B cell (primary cell): ENCODE measurements at regions not wholly inside any gene's neighbourhood (a gene's known extent, or its start where the extent isn't known, plus 50 kb on each side); places are given as distances from the start of the nearest gene placed in this dataset.

ENCODE experiments used
- ATAC-seq: fragments of 200-7000 bp; cut with Tn5 transposase; one replicate; pipeline ENCODE4 v1.10.0; 2021; ENCODE audit warnings: low read depth, mild to moderate bottlenecking, moderate number of reproducible peaks, moderate library complexity
- CTCF ChIA-PET: fragments of 350-600 bp; sonication (Branson Sonifier 250); formaldehyde crosslinking; loops from one replicate; lab custom pipeline; 2021; ENCODE audit warnings: antibody characterized with exemption, inconsistent platforms; lab: Charles Lee
- POLR2A ChIA-PET: fragments of 350-600 bp; sonication (Branson Sonifier 250); formaldehyde crosslinking; loops from one replicate; lab custom pipeline; 2021; ENCODE audit warnings: antibody characterized with exemption; lab: Charles Lee
- DNase-seq: peaks from one replicate; pipeline ENCODE4 v3.0.0; 2013
- H2AFZ ChIP-seq: 2 replicates; pipeline ENCODE4 v1.6.1; 2012; ENCODE audit warnings: mild to moderate bottlenecking, low read depth, low read length; ENCODE audit not compliant: insufficient read depth, poor library complexity, severe bottlenecking
- H3K27ac ChIP-seq, 2 donors: 1 replicate in 1 of 2; 2 replicates in 1 of 2; pipeline ENCODE4 v1.5.1; 2012 to 2013; ENCODE audit warnings: low read length in 2 of 2, mild to moderate bottlenecking in 2 of 2, moderate library complexity in 1 of 2
- H3K27me3 ChIP-seq, 4 experiments: fragments of 200-600 bp in 1 of 4; sonication (generic) in 1 of 4; replicated peaks in 1 of 4; 1 replicate in 2 of 4; 2 replicates in 2 of 4; pipeline versions ENCODE4 v1.6.1 to v1.7.0; 2013 to 2016; ENCODE audit warnings: low read length in 3 of 4, mild to moderate bottlenecking in 2 of 4, mixed read lengths in 1 of 4, moderate library complexity in 1 of 4; ENCODE audit not compliant: insufficient read depth in 4 of 4, control insufficient read depth in 3 of 4; ENCODE audit errors: control extremely low read depth in 1 of 4
- H3K36me3 ChIP-seq, 2 experiments: replicated peaks in 1 of 2; 1 replicate in 1 of 2; 2 replicates in 1 of 2; pipeline versions ENCODE4 v1.6.1 to v1.7.1; 2013; ENCODE audit warnings: low read length in 1 of 2; ENCODE audit not compliant: insufficient read depth in 2 of 2, control insufficient read depth in 1 of 2; ENCODE audit errors: control extremely low read depth in 1 of 2, extremely low read depth in 1 of 2
- H3K4me1 ChIP-seq, 2 donors: fragments of 200-600 bp in 1 of 2; sonication (generic) in 1 of 2; 1 replicate in 1 of 2; 2 replicates in 1 of 2; pipeline versions ENCODE4 v1.5.1 to v1.6.1; 2013 to 2017; ENCODE audit warnings: low read length in 2 of 2; ENCODE audit not compliant: control insufficient read depth in 2 of 2, insufficient read depth in 2 of 2
- H3K4me2 ChIP-seq: replicated peaks from 2 replicates; pipeline ENCODE3; 2012; ENCODE audit warnings: mild to moderate bottlenecking, low read depth, low read length; ENCODE audit not compliant: poor library complexity, severe bottlenecking
- H3K4me3 ChIP-seq, 5 experiments: fragments of 200-600 bp in 1 of 5; sonication (generic) in 1 of 5; 1 replicate in 3 of 5; 2 replicates in 2 of 5; pipeline versions ENCODE4 v1.5.1 to v1.7.0; 2011 to 2016; ENCODE audit warnings: low read length in 4 of 5, mild to moderate bottlenecking in 4 of 5, low read depth in 2 of 5, control low read depth in 1 of 5, moderate library complexity in 1 of 5; ENCODE audit not compliant: insufficient read depth in 1 of 5; ENCODE audit errors: control extremely low read depth in 1 of 5, extremely low read depth in 1 of 5
- H3K79me2 ChIP-seq: fragments of 200-600 bp; sonication (generic); one replicate; pipeline ENCODE4 v1.6.0; 2016; ENCODE audit warnings: low read length; ENCODE audit not compliant: control insufficient read depth, insufficient read depth
- H3K9ac ChIP-seq: fragments of 200-600 bp; sonication (generic); 2 replicates; pipeline ENCODE4 v1.6.1; 2017; ENCODE audit warnings: mild to moderate bottlenecking, low read length, moderate library complexity
- H3K9me3 ChIP-seq, 3 donors: one replicate each; pipeline versions ENCODE4 v1.6.1 to v1.7.1; 2013; ENCODE audit warnings: low read length in 2 of 3; ENCODE audit not compliant: control insufficient read depth in 2 of 3, insufficient read depth in 1 of 3; ENCODE audit errors: control extremely low read depth in 1 of 3
- H4K20me1 ChIP-seq: 2 replicates; pipeline ENCODE4 v1.6.0; 2012; ENCODE audit warnings: mild to moderate bottlenecking, low read length; ENCODE audit not compliant: insufficient read depth, control insufficient read depth, poor library complexity, severe bottlenecking
- H3K27ac Mint-ChIP-seq: one replicate; pipeline ENCODE4 v1.8.0; 2021; ENCODE audit warnings: mixed read lengths
- H3K27me3 Mint-ChIP-seq: one replicate; pipeline ENCODE4 v1.8.0; 2021; ENCODE audit warnings: mixed read lengths
- H3K4me1 Mint-ChIP-seq: one replicate; pipeline ENCODE4 v1.8.0; 2021; ENCODE audit warnings: mixed read lengths
- H3K4me3 Mint-ChIP-seq: one replicate; pipeline ENCODE4 v1.8.0; 2021; ENCODE audit warnings: mixed read lengths
- H3K9me3 Mint-ChIP-seq: one replicate; pipeline ENCODE4 v1.8.0; 2022; ENCODE audit warnings: mixed read lengths; ENCODE audit not compliant: insufficient read depth
- EZH2 ChIP-seq: IDR thresholded peaks from 2 replicates; pipeline ENCODE4 v1.6.1; 2012; ENCODE audit warnings: borderline replicate concordance, low read depth, mild to moderate bottlenecking, moderate library complexity, low read length; ENCODE audit not compliant: insufficient read depth, poor library complexity, severe bottlenecking
- WGBS: methylation state at CpG from one replicate; pipeline ENCODE4 v1.1.5; 2013; ENCODE audit warnings: missing lambda C conversion rate; ENCODE audit not compliant: insufficient coverage; 5-methylcytosine and 5-hydroxymethylcytosine counted together
- intact Hi-C: fragments of 100-400 bp; cut with micrococcal nuclease; formaldehyde crosslinking; loops from one replicate; pipeline ENCODE4 v1.10.0; 2022
- TF ChIP-seq, protein P1 (sequence below): fragments of 200-600 bp; IDR thresholded peaks from one replicate; pipeline ENCODE4 v1.8.0; 2022; ENCODE audit warnings: antibody characterized with exemption, mild to moderate bottlenecking

- TF ChIP-seq, protein P1, sequence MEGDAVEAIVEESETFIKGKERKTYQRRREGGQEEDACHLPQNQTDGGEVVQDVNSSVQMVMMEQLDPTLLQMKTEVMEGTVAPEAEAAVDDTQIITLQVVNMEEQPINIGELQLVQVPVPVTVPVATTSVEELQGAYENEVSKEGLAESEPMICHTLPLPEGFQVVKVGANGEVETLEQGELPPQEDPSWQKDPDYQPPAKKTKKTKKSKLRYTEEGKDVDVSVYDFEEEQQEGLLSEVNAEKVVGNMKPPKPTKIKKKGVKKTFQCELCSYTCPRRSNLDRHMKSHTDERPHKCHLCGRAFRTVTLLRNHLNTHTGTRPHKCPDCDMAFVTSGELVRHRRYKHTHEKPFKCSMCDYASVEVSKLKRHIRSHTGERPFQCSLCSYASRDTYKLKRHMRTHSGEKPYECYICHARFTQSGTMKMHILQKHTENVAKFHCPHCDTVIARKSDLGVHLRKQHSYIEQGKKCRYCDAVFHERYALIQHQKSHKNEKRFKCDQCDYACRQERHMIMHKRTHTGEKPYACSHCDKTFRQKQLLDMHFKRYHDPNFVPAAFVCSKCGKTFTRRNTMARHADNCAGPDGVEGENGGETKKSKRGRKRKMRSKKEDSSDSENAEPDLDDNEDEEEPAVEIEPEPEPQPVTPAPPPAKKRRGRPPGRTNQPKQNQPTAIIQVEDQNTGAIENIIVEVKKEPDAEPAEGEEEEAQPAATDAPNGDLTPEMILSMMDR = no peak
- no peak for TF ChIP-seq EZH2
- DNase-seq = no peak
- H3K36me3 ChIP-seq = peaks cover 0 to 5% of the 10 kb centered on the region in 2 experiments
- no peak overlapping the region for H2AFZ ChIP-seq
- no peaks in the 10 kb centered on the region for H4K20me1 ChIP-seq
- H3K4me3 Mint-ChIP-seq = no peak overlapping the region
- POLR2A ChIA-PET = interaction anchor here (0.7 kb wide), 1 partner anchor 13 kb away, joined by 4 read pairs; no protein-coding TSS in a partner anchor
- H3K79me2 ChIP-seq = no peaks in the 10 kb centered on the region
- no peak overlapping the region for H3K9ac ChIP-seq
- H3K27me3 Mint-ChIP-seq = no peaks in the 10 kb centered on the region
- no peak overlapping the region for H3K27ac ChIP-seq
- H3K9me3 ChIP-seq = peaks cover 0 to 1% (median 0%) of the 10 kb centered on the region in 3 donors
- H3K27me3 ChIP-seq = no peaks in the 10 kb centered on the region
- H3K4me1 ChIP-seq = no peaks in the 10 kb centered on the region
- CTCF ChIA-PET = no interaction called here
- H3K4me2 ChIP-seq = no peak overlapping the region
- WGBS = no CpG with 5 or more reads among the region's 2 CpGs
- no peaks in the 10 kb centered on the region for H3K9me3 Mint-ChIP-seq
- intact Hi-C loops = no loop called here
- no peak for ATAC-seq
- no peak overlapping the region for H3K27ac Mint-ChIP-seq
- no peak overlapping the region for H3K4me3 ChIP-seq
- H3K4me1 Mint-ChIP-seq = no peaks in the 10 kb centered on the region
Observed at GRCh38 chr4:123077330-123077729, 154.9 kb upstream of the NUDT6 start.

GRCh38 chr4:123081971-123082370 is 159.6 kb upstream of the NUDT6 start:
- Mint-ChIP-seq H3K9me3 (peaks cover 3% of the 10 kb centered on the region), H3K4me1 (peaks cover 17% of the 10 kb centered on the region), H3K27ac (no peak overlapping the region), H3K4me3 (no peak overlapping the region), H3K27me3 (no peaks in the 10 kb centered on the region)
- Histone ChIP-seq H3K27me3 (no peaks in the 10 kb centered on the region), H2AFZ (no peak overlapping the region), H3K27ac (no peak overlapping the region), H3K79me2 (no peaks in the 10 kb centered on the region), H3K4me2 (no peak overlapping the region), H3K4me3 (no peak overlapping the region), H3K4me1 (peaks cover 0 to 4% of the 10 kb centered on the region in 2 donors), H3K36me3 (peaks cover 0 to 5% of the 10 kb centered on the region in 2 experiments), H3K9me3 (peaks cover 0 to 1% (median 0%) of the 10 kb centered on the region in 3 donors), H3K9ac (no peak overlapping the region), H4K20me1 (no peaks in the 10 kb centered on the region)
- 83% methylated on average over 1 of the region's 3 CpGs for WGBS
- intact Hi-C loops = no loop called here
- ChIA-PET CTCF (no interaction called here), POLR2A (no interaction called here)
- ATAC-seq (no peak), DNase-seq (no peak)
- TF ChIP-seq, protein P1 = no peak
- no peak for TF ChIP-seq EZH2
